Testis (tissue), 2 donors: ENCODE measurements at regions not wholly inside any gene's neighbourhood (a gene's known extent, or its start where the extent isn't known, plus 50 kb on each side); places are given as distances from the start of the nearest gene placed in this dataset.

ENCODE experiments used
- POLR2A ChIP-seq: fragments of 450-650 bp; IDR thresholded peaks from one replicate; pipeline ENCODE4 v1.6.1; 2017; ENCODE audit warnings: antibody characterized with exemption, mild to moderate bottlenecking, moderate library complexity
- TF ChIP-seq, protein P1 (sequence below), 3 experiments: fragments of 450-650 bp in 2 of 3; fragments of 200-600 bp in 1 of 3; sonication (generic) in 1 of 3; IDR thresholded peaks; one replicate each; pipeline ENCODE4 v1.5.1; 2016 to 2019; ENCODE audit warnings: antibody characterized with exemption in 3 of 3, mild to moderate bottlenecking in 2 of 3, moderate library complexity in 1 of 3

- TF ChIP-seq, protein P1, sequence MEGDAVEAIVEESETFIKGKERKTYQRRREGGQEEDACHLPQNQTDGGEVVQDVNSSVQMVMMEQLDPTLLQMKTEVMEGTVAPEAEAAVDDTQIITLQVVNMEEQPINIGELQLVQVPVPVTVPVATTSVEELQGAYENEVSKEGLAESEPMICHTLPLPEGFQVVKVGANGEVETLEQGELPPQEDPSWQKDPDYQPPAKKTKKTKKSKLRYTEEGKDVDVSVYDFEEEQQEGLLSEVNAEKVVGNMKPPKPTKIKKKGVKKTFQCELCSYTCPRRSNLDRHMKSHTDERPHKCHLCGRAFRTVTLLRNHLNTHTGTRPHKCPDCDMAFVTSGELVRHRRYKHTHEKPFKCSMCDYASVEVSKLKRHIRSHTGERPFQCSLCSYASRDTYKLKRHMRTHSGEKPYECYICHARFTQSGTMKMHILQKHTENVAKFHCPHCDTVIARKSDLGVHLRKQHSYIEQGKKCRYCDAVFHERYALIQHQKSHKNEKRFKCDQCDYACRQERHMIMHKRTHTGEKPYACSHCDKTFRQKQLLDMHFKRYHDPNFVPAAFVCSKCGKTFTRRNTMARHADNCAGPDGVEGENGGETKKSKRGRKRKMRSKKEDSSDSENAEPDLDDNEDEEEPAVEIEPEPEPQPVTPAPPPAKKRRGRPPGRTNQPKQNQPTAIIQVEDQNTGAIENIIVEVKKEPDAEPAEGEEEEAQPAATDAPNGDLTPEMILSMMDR (IDR thresholded peaks at IDR 0.05): no peak
- no peak for TF ChIP-seq POLR2A
These were observed 431.8 kb upstream of the CCDC54 start for GRCh38 chr3:106945435-106945834.
